ENCODE measurements at regions not wholly inside any gene's neighbourhood (a gene's known extent, or its start where the extent isn't known, plus 50 kb on each side); places are given as distances from the start of the nearest gene placed in this dataset.

DNA sequence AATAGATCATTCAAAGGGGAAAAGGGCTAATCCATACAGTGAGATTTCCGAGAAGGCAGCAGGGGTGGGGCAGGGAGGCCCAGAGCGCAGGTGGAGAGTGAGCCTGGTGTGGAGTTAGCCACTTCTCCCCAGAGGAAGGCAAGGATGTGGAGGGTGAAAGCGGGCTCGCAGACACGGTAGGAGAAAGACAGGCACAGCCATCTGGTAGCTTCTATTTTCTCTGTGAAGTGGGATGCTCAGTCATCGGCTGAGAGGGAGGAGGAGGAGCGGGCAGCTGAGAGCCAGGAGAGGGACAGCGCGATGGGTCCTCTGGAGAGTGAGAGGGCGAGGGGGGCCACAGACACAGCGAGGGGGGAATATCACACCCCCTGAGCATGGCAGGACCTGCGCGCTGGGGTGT is 153.3 kb upstream of the NDUFV2 start:
- ATAC-seq (no peak), FAIRE-seq (no peak), DNase-seq (ENCODE audit: low spot score) (no peak)
- H3K4me3 ChIP-seq (replicated peaks in 1 of 3; ENCODE audit: insufficient read depth in 1 of 3, low read depth in 2 of 3, low read length in 3 of 3) = no peak overlapping the region
- H3K36me3 ChIP-seq (replicated peaks in 1 of 2; ENCODE audit: control insufficient read depth in 1 of 2, insufficient read depth in 2 of 2, low read length in 2 of 2) = no peaks in the 10 kb centered on the region
- POLR2A ChIA-PET = no interaction called here
- no peaks in the 10 kb centered on the region for H4K20me1 ChIP-seq (ENCODE audit: insufficient read depth, low read length)
- H2AFZ ChIP-seq (ENCODE audit: low read length) = no peak overlapping the region
- in situ Hi-C loops (cut with HindIII; ENCODE audit: extremely low pct_ligation_motif_present, low pct_unique_long_range_greater_than_20kb) = no loop called here
- peaks cover 0 to 3% of the 10 kb centered on the region in 2 experiments; a peak in 3 of 5 replicates for H3K27me3 ChIP-seq (ENCODE audit: control insufficient read depth in 1 of 2, insufficient read depth in 2 of 2, low read length in 2 of 2)
- H3K79me2 ChIP-seq (ENCODE audit: insufficient read depth, low read length) = no peaks in the 10 kb centered on the region
- intact Hi-C loops (cut with micrococcal nuclease; ENCODE audit: unreplicated experiment) = no loop called here
- H3K4me1 ChIP-seq (ENCODE audit: insufficient read depth, low read length) = peaks cover 10% of the 10 kb centered on the region; the same call in 1 of the 2 replicates
- 59% methylated on average over 13 of the region's 13 CpGs for WGBS (ENCODE audit: low lambda C conversion rate)
- H3K9ac ChIP-seq (ENCODE audit: insufficient read depth, low read depth, low read length) = no peak overlapping the region
- BruUV-seq (replicated peaks) = no TSS peak
- H3K27ac ChIP-seq (ENCODE audit: extremely low read length, insufficient read depth, low read length) = no peak overlapping the region
- peaks cover 6% of the 10 kb centered on the region; the same call in 1 of the 2 replicates for H3K9me3 ChIP-seq (ENCODE audit: low read length)
- no peak overlapping the region for H3K4me2 ChIP-seq (ENCODE audit: low read depth, low read length)
- CTCF ChIA-PET (ENCODE audit: low intra/inter-chr PET ratio, low total read pairs) = no interaction called here
- TF ChIP-seq ZNF784 (CRISPR knock-in tag; IDR thresholded peaks at IDR 0.05; ENCODE audit: borderline replicate concordance) (no peak), ZC3H4 (CRISPR knock-in tag; IDR thresholded peaks at IDR 0.05; ENCODE audit: borderline replicate concordance) (no peak), TCF7L2 (IDR thresholded peaks at IDR 0.05; ENCODE audit: low read depth, low read length) (no peak), ZNF432 (CRISPR knock-in tag; IDR thresholded peaks at IDR 0.05; ENCODE audit: borderline replicate concordance) (no peak), TP53 (CRISPR knock-in tag; conservative IDR thresholded peaks at IDR 0.05) (no peak), ZNF230 (CRISPR knock-in tag; IDR thresholded peaks at IDR 0.05) (no peak), RBM22 (optimal IDR thresholded peaks at IDR 0.05; ENCODE audit: low read length) (no peak), ESRRA (CRISPR knock-in tag; IDR thresholded peaks at IDR 0.05; ENCODE audit: low read depth) (no peak), MIER3 (CRISPR knock-in tag; IDR thresholded peaks at IDR 0.05; ENCODE audit: borderline replicate concordance) (no peak)

DNA sequence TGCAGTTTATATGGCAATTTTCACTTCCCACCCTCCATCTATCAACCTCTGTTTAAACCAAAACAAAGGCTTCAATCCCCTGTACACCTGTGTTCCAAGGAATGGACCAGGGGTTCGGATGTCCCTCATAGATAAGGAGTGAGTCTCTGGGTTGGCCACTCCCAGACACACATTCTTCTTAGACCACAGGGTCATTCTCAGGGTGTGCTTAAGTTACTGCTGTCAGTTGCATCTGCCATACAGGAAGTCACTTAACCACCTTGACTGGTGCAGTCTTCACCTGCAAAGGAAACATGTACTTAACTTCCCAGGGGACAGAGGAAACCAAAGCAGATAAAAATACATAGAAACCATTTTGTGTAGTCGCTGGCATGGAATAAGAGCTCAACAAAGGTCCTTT is 151.0 kb upstream of the NDUFV2 start:
- POLR2A ChIA-PET = no interaction called here
- TF ChIP-seq ZSCAN30 (CRISPR knock-in tag; IDR thresholded peaks at IDR 0.05) (no peak), FOSL1 (CRISPR knock-in tag; IDR thresholded peaks at IDR 0.05; ENCODE audit: borderline replicate concordance) (no peak), ZKSCAN1 (IDR thresholded peaks at IDR 0.05; ENCODE audit: low read length) (no peak), ZFP36 (IDR thresholded peaks at IDR 0.05; ENCODE audit: borderline replicate concordance, low read depth, low read length, partially characterized antibody) (no peak), ZNF230 (CRISPR knock-in tag; IDR thresholded peaks at IDR 0.05) (no peak), JUND (CRISPR knock-in tag; IDR thresholded peaks at IDR 0.05) (no peak), TOPORS (CRISPR knock-in tag; IDR thresholded peaks at IDR 0.05) (no peak), FOXA3 (CRISPR knock-in tag; IDR thresholded peaks at IDR 0.05) (no peak), ZNF263 (CRISPR knock-in tag; IDR thresholded peaks at IDR 0.05) (no peak), POLR2AphosphoS2 (IDR thresholded peaks at IDR 0.05; ENCODE audit: low read depth, low read length) (no peak), IKZF1 (IDR thresholded peaks at IDR 0.05) (no peak), RORA (CRISPR knock-in tag; IDR thresholded peaks at IDR 0.05) (no peak), FOSL2 (CRISPR knock-in tag; IDR thresholded peaks at IDR 0.05) (no peak)

More for the DNA sequence above, 151.0 kb upstream of the NDUFV2 start:
- peaks cover 6% of the 10 kb centered on the region; the same call in 1 of the 2 replicates for H3K9me3 ChIP-seq (ENCODE audit: low read length)
- ATAC-seq = no peak
- BruUV-seq (replicated peaks) = no TSS peak
- no peak overlapping the region for H3K27ac ChIP-seq (ENCODE audit: extremely low read length, insufficient read depth, low read length)
- DNase-seq (ENCODE audit: low spot score) = no peak
- H3K79me2 ChIP-seq (ENCODE audit: insufficient read depth, low read length) = no peaks in the 10 kb centered on the region
- H3K4me1 ChIP-seq (ENCODE audit: insufficient read depth, low read length) = peaks cover 21% of the 10 kb centered on the region
- H3K4me3 ChIP-seq (replicated peaks in 1 of 3; ENCODE audit: insufficient read depth in 1 of 3, low read depth in 2 of 3, low read length in 3 of 3) = no peak overlapping the region
- intact Hi-C loops (cut with micrococcal nuclease; ENCODE audit: unreplicated experiment) = no loop called here
- peaks cover 0 to 3% of the 10 kb centered on the region in 2 experiments; a peak in 2 of 5 replicates for H3K27me3 ChIP-seq (ENCODE audit: control insufficient read depth in 1 of 2, insufficient read depth in 2 of 2, low read length in 2 of 2)
- in situ Hi-C loops (cut with HindIII; ENCODE audit: extremely low pct_ligation_motif_present, low pct_unique_long_range_greater_than_20kb) = no loop called here
- no peak overlapping the region for H3K4me2 ChIP-seq (ENCODE audit: low read depth, low read length)
- H2AFZ ChIP-seq (ENCODE audit: low read length) = no peak overlapping the region
- CTCF ChIA-PET (ENCODE audit: low intra/inter-chr PET ratio, low total read pairs) = no interaction called here
- no peaks in the 10 kb centered on the region for H3K36me3 ChIP-seq (replicated peaks in 1 of 2; ENCODE audit: control insufficient read depth in 1 of 2, insufficient read depth in 2 of 2, low read length in 2 of 2)
- no peaks in the 10 kb centered on the region for H4K20me1 ChIP-seq (ENCODE audit: insufficient read depth, low read length)
- H3K9ac ChIP-seq (ENCODE audit: insufficient read depth, low read depth, low read length) = no peak overlapping the region
- no peak for FAIRE-seq
- 5% methylated on average over 2 of the region's 2 CpGs for WGBS (ENCODE audit: low lambda C conversion rate)
